Transverse colon (tissue), 4 donors: ENCODE measurements at regions not wholly inside any gene's neighbourhood (a gene's known extent, or its start where the extent isn't known, plus 50 kb on each side); places are given as distances from the start of the nearest gene placed in this dataset.
"Not testable (repeated sequence)": the region's sequence is repeated elsewhere in the genome, so short reads cannot be mapped to it uniquely, and the experiment has no call there.

Experiments used
- DNase-seq: peaks from one replicate; pipeline ENCODE4 v3.0.0-alpha.2; 2019
- H3K27ac ChIP-seq, 4 donors: fragments of 200-600 bp; sonication (generic); 2 replicates each; pipeline ENCODE4 v1.5.1; 2016 to 2018; ENCODE audit warnings: inconsistent platforms in 4 of 4
- H3K27me3 ChIP-seq: fragments of 200-600 bp; sonication (generic); 2 replicates; pipeline ENCODE4 v1.5.1; 2017; ENCODE audit warnings: inconsistent platforms
- H3K36me3 ChIP-seq, 4 donors: fragments of 200-600 bp; sonication (generic); 2 replicates each; pipeline ENCODE4 v1.5.1; 2017 to 2019; ENCODE audit warnings: inconsistent platforms in 4 of 4
- H3K4me1 ChIP-seq, 4 donors: fragments of 200-600 bp; sonication (generic); 2 replicates each; pipeline ENCODE4 v1.5.1; 2017 to 2020; ENCODE audit warnings: inconsistent platforms in 4 of 4
- H3K4me3 ChIP-seq, 4 donors: fragments of 200-600 bp; sonication (generic); 1 replicate in 1 of 4; 2 replicates in 3 of 4; pipeline versions ENCODE4 v1.5.1 to v1.6.1; 2017 to 2019; ENCODE audit warnings: inconsistent platforms in 4 of 4
- H3K9me3 ChIP-seq, 2 donors: fragments of 200-600 bp; sonication (generic); 2 replicates each; pipeline ENCODE4 v1.5.1; 2017 to 2019; ENCODE audit warnings: inconsistent platforms in 2 of 2
- CTCF ChIP-seq, 5 experiments: fragments of 200-600 bp in 3 of 5; fragments of 450-650 bp in 2 of 5; sonication (generic) in 3 of 5; IDR thresholded peaks; 1 replicate in 2 of 5; 2 replicates in 3 of 5; pipeline ENCODE4 v1.5.1; 2016 to 2017; ENCODE audit warnings: antibody characterized with exemption in 5 of 5, inconsistent platforms in 3 of 5, mild to moderate bottlenecking in 2 of 5, moderate library complexity in 1 of 5
- EP300 ChIP-seq: sonication (generic); formaldehyde crosslinking; IDR thresholded peaks from one replicate; pipeline ENCODE4 v1.6.1; 2017; ENCODE audit warnings: antibody characterized with exemption, low read depth
- POLR2A ChIP-seq: fragments of 450-650 bp; IDR thresholded peaks from one replicate; pipeline ENCODE4 v1.6.1; 2016; ENCODE audit warnings: antibody characterized with exemption, mild to moderate bottlenecking, moderate library complexity
- POLR2AphosphoS5 ChIP-seq, 3 donors: sonication (generic); formaldehyde crosslinking; IDR thresholded peaks; one replicate each; pipeline ENCODE4 v1.6.1; 2016; ENCODE audit warnings: antibody characterized with exemption in 3 of 3
- WGBS, 2 donors: methylation state at CpG; one replicate each; pipeline ENCODE4 v1.1.5; 2018; ENCODE audit warnings: low coverage in 1 of 2; 5-methylcytosine and 5-hydroxymethylcytosine counted together
- in situ Hi-C, 4 donors: fragments of 200-750 bp; cut with MboI; loops; one replicate each; pipeline versions ENCODE4 v1.15.0 to v1.15.1; 2017; ENCODE audit warnings: low sequenced_read_pairs in 3 of 4, low pct_ligation_motif_present in 1 of 4, low pct_unique_long_range_greater_than_20kb in 1 of 4
- intact Hi-C: fragments of 100-400 bp; cut with DNase I; formaldehyde crosslinking; loops from one replicate; pipeline ENCODE4 v1.15.1; 2023; ENCODE audit warnings: low total_unique reads

- Histone ChIP-seq H3K9me3 (no peaks in the 10 kb centered on the region), H3K4me3 (no peak overlapping the region), H3K36me3 (no peaks in the 10 kb centered on the region), H3K4me1 (no peaks in the 10 kb centered on the region), H3K27ac (no peak overlapping the region), H3K27me3 (no peaks in the 10 kb centered on the region)
- in situ Hi-C loops: no loop called here
- TF ChIP-seq EP300 (no peak), POLR2A (no peak), POLR2AphosphoS5 (IDR thresholded peaks at IDR 0.05) (no peak), CTCF (IDR thresholded peaks at IDR 0.05) (no peak)
- intact Hi-C loops: no loop called here
- no peak for DNase-seq
Observed at GRCh38 chr4:135927651-135928050, 1604.6 kb downstream of the PCDH18 start.

GRCh38 chr4:135921081-135921480, 1611.2 kb downstream of the PCDH18 start:
- intact Hi-C loops (no loop called here), in situ Hi-C loops (no loop called here)
- no peak for DNase-seq
- H3K36me3 ChIP-seq: no peaks in the 10 kb centered on the region
- TF ChIP-seq EP300 (no peak), POLR2A (no peak), POLR2AphosphoS5 (IDR thresholded peaks at IDR 0.05) (no peak), CTCF (IDR thresholded peaks at IDR 0.05) (no peak)
- no peak overlapping the region for H3K4me3 ChIP-seq
- no peak overlapping the region for H3K27ac ChIP-seq
- H3K27me3 ChIP-seq: no peaks in the 10 kb centered on the region
- H3K4me1 ChIP-seq: no peaks in the 10 kb centered on the region
- no peaks in the 10 kb centered on the region for H3K9me3 ChIP-seq

GRCh38 chr4:135917011-135917410, 1615.3 kb downstream of the PCDH18 start:
- Histone ChIP-seq H3K27me3 (no peaks in the 10 kb centered on the region), H3K27ac (no peak overlapping the region), H3K9me3 (no peaks in the 10 kb centered on the region), H3K4me3 (no peak overlapping the region), H3K36me3 (no peaks in the 10 kb centered on the region), H3K4me1 (no peaks in the 10 kb centered on the region)
- intact Hi-C loops: no loop called here
- 57 to 64% methylated on average over 1 of the region's 1 CpG for WGBS, 2 donors
- in situ Hi-C loops: no loop called here
- TF ChIP-seq POLR2AphosphoS5 (IDR thresholded peaks at IDR 0.05): no peak
- no peak for TF ChIP-seq POLR2A
- no peak for TF ChIP-seq CTCF (IDR thresholded peaks at IDR 0.05)
- no peak for TF ChIP-seq EP300
- no peak for DNase-seq

- Histone ChIP-seq H3K4me3 (no peak overlapping the region), H3K4me1 (no peaks in the 10 kb centered on the region), H3K27me3 (no peaks in the 10 kb centered on the region), H3K9me3 (no peaks in the 10 kb centered on the region), H3K36me3 (no peaks in the 10 kb centered on the region), H3K27ac (no peak overlapping the region)
- TF ChIP-seq POLR2A (no peak), EP300 (no peak), POLR2AphosphoS5 (IDR thresholded peaks at IDR 0.05) (no peak), CTCF (IDR thresholded peaks at IDR 0.05) (no peak)
- intact Hi-C loops: no loop called here
- in situ Hi-C loops: no loop called here
- no peak for DNase-seq
Observed at GRCh38 chr4:135900956-135901355, 1631.3 kb downstream of the PCDH18 start.

- H3K9me3 ChIP-seq, intact Hi-C loops, H3K4me3 ChIP-seq, H3K27ac ChIP-seq, H3K4me1 ChIP-seq, in situ Hi-C loops, DNase-seq, H3K27me3 ChIP-seq, H3K36me3 ChIP-seq: not testable (repeated sequence)
- 38 to 59% methylated on average over 2 to 10 of the region's 10 CpGs for WGBS, 2 donors
Observed at GRCh38 chr4:135864304-135864703, 1662.7 kb upstream of the PABPC4L start.
